IMR-90 (cell line): ENCODE measurements at regions not wholly inside any gene's neighbourhood (a gene's known extent, or its start where the extent isn't known, plus 50 kb on each side); places are given as distances from the start of the nearest gene placed in this dataset.

Experiments
- ATAC-seq: fragments of 200-7000 bp; cut with Tn5 transposase; 2 replicates; pipeline ENCODE4 v1.9.1; 2020; ENCODE audit warnings: low read depth, mild to moderate bottlenecking, moderate library complexity
- BruUV-seq: library from RNA; stranded (reverse); fragments of 400-500 nt; replicated peaks from 2 replicates; lab custom pipeline; 2021; lab: Mats Ljungman, UMichigan
- CTCF ChIA-PET: fragments of 300-600 bp; formaldehyde crosslinking; extraction: SDS; loops from one replicate; lab custom pipeline; 2021; ENCODE audit warnings: antibody characterized with exemption; lab: Yijun Ruan, JAX
- POLR2A ChIA-PET: fragments of 300-600 bp; sonication (Branson Sonifier 250); formaldehyde crosslinking; loops from one replicate; lab custom pipeline; 2022; ENCODE audit warnings: antibody characterized with exemption; ENCODE audit not compliant: unreplicated experiment; lab: Charles Lee
- DNase-seq: peaks from one replicate; pipeline ENCODE4 v3.0.0; 2013
- H2AFZ ChIP-seq: replicated peaks from 2 replicates; pipeline ENCODE3; 2013; ENCODE audit warnings: low read length, mild to moderate bottlenecking; ENCODE audit not compliant: poor library complexity
- H2AK5ac ChIP-seq: 2 replicates; pipeline ENCODE4 v1.6.1; 2013; ENCODE audit warnings: low read depth, low read length, inconsistent platforms
- H2AK9ac ChIP-seq: replicated peaks from 2 replicates; pipeline ENCODE3; 2013; ENCODE audit warnings: mild to moderate bottlenecking, low read depth, low read length, moderate library complexity; ENCODE audit not compliant: poor library complexity
- H2BK120ac ChIP-seq: 2 replicates; pipeline ENCODE4 v1.6.1; 2013; ENCODE audit warnings: low read depth, low read length, inconsistent platforms
- H2BK15ac ChIP-seq: 3 replicates; pipeline ENCODE4 v1.6.1; 2013; ENCODE audit warnings: low read depth, low read length, inconsistent platforms
- H2BK20ac ChIP-seq: 2 replicates; pipeline ENCODE4 v1.6.1; 2013; ENCODE audit warnings: low read depth, mild to moderate bottlenecking, inconsistent platforms, low read length, moderate library complexity
- H2BK5ac ChIP-seq: 2 replicates; pipeline ENCODE4 v1.6.1; 2013; ENCODE audit warnings: mild to moderate bottlenecking, low read depth, low read length, inconsistent platforms; ENCODE audit not compliant: poor library complexity, severe bottlenecking
- H3K14ac ChIP-seq: replicated peaks from 2 replicates; pipeline ENCODE4 v1.6.1; 2013; ENCODE audit warnings: low read depth, low read length, inconsistent platforms
- H3K18ac ChIP-seq: 2 replicates; pipeline ENCODE4 v1.6.1; 2013; ENCODE audit warnings: low read depth, low read length, control low read depth
- H3K23ac ChIP-seq: 2 replicates; pipeline ENCODE4 v1.6.1; 2013; ENCODE audit warnings: low read depth, low read length, inconsistent platforms
- H3K27ac ChIP-seq: 2 replicates; pipeline ENCODE4 v1.5.1; 2013; ENCODE audit warnings: mild to moderate bottlenecking, control low read depth, low read length; ENCODE audit not compliant: insufficient read depth
- H3K27me3 ChIP-seq: 2 replicates; pipeline ENCODE4 v1.6.1; 2013; ENCODE audit warnings: low read length; ENCODE audit not compliant: control insufficient read depth, insufficient read depth
- H3K36me3 ChIP-seq: 2 replicates; pipeline ENCODE4 v1.6.1; 2013; ENCODE audit warnings: low read length, mixed read lengths; ENCODE audit not compliant: control insufficient read depth, insufficient read depth
- H3K4ac ChIP-seq: 2 replicates; pipeline ENCODE4 v1.6.1; 2013; ENCODE audit warnings: low read depth, low read length, inconsistent platforms
- H3K4me1 ChIP-seq: 2 replicates; pipeline ENCODE4 v1.6.1; 2013; ENCODE audit warnings: low read length, mixed read lengths; ENCODE audit not compliant: control insufficient read depth, insufficient read depth
- H3K4me2 ChIP-seq: 2 replicates; pipeline ENCODE4 v1.6.1; 2013; ENCODE audit warnings: low read depth, mild to moderate bottlenecking, control low read depth, low read length, moderate library complexity
- H3K4me3 ChIP-seq: 2 replicates; pipeline ENCODE4 v1.5.1; 2013; ENCODE audit warnings: low read depth, mild to moderate bottlenecking, control low read depth, low read length, moderate library complexity; ENCODE audit not compliant: insufficient read depth
- H3K56ac ChIP-seq: 2 replicates; pipeline ENCODE4 v1.6.1; 2013; ENCODE audit warnings: low read length, inconsistent platforms; ENCODE audit not compliant: insufficient read depth; ENCODE audit errors: extremely low read depth
- H3K79me1 ChIP-seq, 2 experiments: 2 replicates each; pipeline ENCODE4 v1.6.1; 2013; ENCODE audit warnings: low read length in 2 of 2, inconsistent platforms in 1 of 2, low read depth in 1 of 2
- H3K9ac ChIP-seq: 2 replicates; pipeline ENCODE4 v1.6.1; 2013; ENCODE audit warnings: low read depth, low read length, control low read depth
- H3K9me1 ChIP-seq: 2 replicates; pipeline ENCODE4 v1.6.1; 2013; ENCODE audit warnings: low read length, inconsistent platforms; ENCODE audit not compliant: insufficient read depth
- H3K9me3 ChIP-seq: 2 replicates; pipeline ENCODE4 v1.6.1; 2013; ENCODE audit warnings: low read length; ENCODE audit not compliant: control insufficient read depth, insufficient read depth
- H4K20me1 ChIP-seq: 2 replicates; pipeline ENCODE4 v1.6.1; 2013; ENCODE audit warnings: low read length, inconsistent platforms; ENCODE audit not compliant: insufficient read depth
- H4K5ac ChIP-seq: 2 replicates; pipeline ENCODE4 v1.6.1; 2013; ENCODE audit warnings: mild to moderate bottlenecking, low read depth, low read length, control low read depth
- H4K8ac ChIP-seq, 2 experiments: 2 replicates each; pipeline ENCODE4 v1.6.1; 2013; ENCODE audit warnings: low read depth in 2 of 2, low read length in 2 of 2, control low read depth in 1 of 2, inconsistent platforms in 1 of 2
- H4K91ac ChIP-seq: 2 replicates; pipeline ENCODE4 v1.6.1; 2013; ENCODE audit warnings: low read depth, low read length, inconsistent platforms; ENCODE audit not compliant: insufficient read depth
- CEBPB ChIP-seq: IDR thresholded peaks from 2 replicates; pipeline ENCODE4 v1.6.1; 2012; ENCODE audit warnings: low read depth, low read length, improper control_type of control experiment
- ELK1 ChIP-seq: fragments of 150-350 bp; IDR thresholded peaks from 2 replicates; pipeline ENCODE4 v1.6.1; 2016; ENCODE audit warnings: low read depth, mild to moderate bottlenecking, low read length, moderate library complexity, borderline replicate concordance
- MAFK ChIP-seq: IDR thresholded peaks from 2 replicates; pipeline ENCODE4 v1.6.1; 2012; ENCODE audit warnings: low read depth, low read length, improper control_type of control experiment
- POLR2A ChIP-seq: IDR thresholded peaks from 2 replicates; pipeline ENCODE4 v1.6.1; 2012; ENCODE audit warnings: mild to moderate bottlenecking, low read depth, low read length
- RAD21 ChIP-seq: IDR thresholded peaks from 2 replicates; pipeline ENCODE4 v1.6.1; 2012; ENCODE audit warnings: low read length, improper control_type of control experiment
- RCOR1 ChIP-seq: IDR thresholded peaks from 2 replicates; pipeline ENCODE4 v1.6.1; 2012; ENCODE audit warnings: mild to moderate bottlenecking, low read length, improper control_type of control experiment; ENCODE audit not compliant: insufficient replicate concordance
- RFX5 ChIP-seq: IDR thresholded peaks from 2 replicates; pipeline ENCODE4 v1.8.0; 2012; ENCODE audit warnings: low read depth, mild to moderate bottlenecking, low read length, moderate library complexity
- SMC3 ChIP-seq: fragments of 150-350 bp; IDR thresholded peaks from 2 replicates; pipeline ENCODE4 v1.6.1; 2016; ENCODE audit warnings: low read depth, mild to moderate bottlenecking, antibody characterized with exemption, low read length, moderate library complexity
- WGBS, 2 experiments: methylation state at CpG; one replicate each; pipeline versions ENCODE4 v1.1.5 to v1.1.7; 2013; ENCODE audit warnings: missing lambda C conversion rate in 2 of 2; ENCODE audit not compliant: insufficient read length in 1 of 2; ENCODE audit errors: extremely low coverage in 2 of 2; 5-methylcytosine and 5-hydroxymethylcytosine counted together
- dilution Hi-C: fragments of 300-500 bp; cut with HindIII; formaldehyde crosslinking; loops from one replicate; pipeline ENCODE4 v1.14.3; 2018; ENCODE audit warnings: low sequenced_read_pairs; ENCODE audit not compliant: unreplicated experiment
- in situ Hi-C: fragments of 300-500 bp; cut with MboI; formaldehyde crosslinking; loops from 3 replicates; pipeline ENCODE4 v1.14.3; 2019; ENCODE audit warnings: low sequenced_read_pairs, inconsistent platforms, mixed read lengths
- intact Hi-C: fragments of 100-400 bp; cut with micrococcal nuclease; formaldehyde crosslinking; loops from 2 replicates; pipeline ENCODE4 v1.10.0; 2022

DNA sequence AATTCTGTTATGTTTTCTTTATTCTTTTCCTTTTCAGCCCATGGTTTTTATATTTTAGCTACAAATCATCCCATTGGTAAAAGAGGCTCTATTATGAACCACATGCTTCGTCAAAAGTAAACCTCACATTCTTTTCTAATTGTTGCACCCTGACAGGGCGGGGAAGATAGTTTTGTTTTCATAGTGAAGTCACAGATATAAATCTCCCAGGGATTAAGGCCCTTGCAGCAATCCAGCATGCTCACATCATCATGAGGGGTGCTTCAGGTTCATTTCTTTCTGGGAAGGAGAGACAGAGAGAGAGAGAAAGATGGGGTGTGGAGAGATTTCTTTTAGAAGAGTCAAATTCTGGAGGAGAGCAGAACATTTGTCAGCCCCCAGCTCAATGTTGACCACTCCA, 124.5 kb upstream of the CDC42EP3 start:
- Histone ChIP-seq H3K36me3 (no peaks in the 10 kb centered on the region), H3K56ac (peak overlapping the region; percentile 81), H2AFZ (no peak overlapping the region), H4K20me1 (no peaks in the 10 kb centered on the region), H3K27me3 (no peaks in the 10 kb centered on the region), H3K9ac (peak overlapping the region; percentile 49), H3K4me1 (peaks cover 43% of the 10 kb centered on the region), H2BK20ac (peak overlapping the region; percentile 86), H3K4ac (peak overlapping the region; percentile 62), H3K14ac (peak overlapping the region; percentile 71), H4K8ac (peak overlapping the region; percentile 68 to 78), H3K18ac (peak overlapping the region; percentile 99), H2AK9ac (no peak overlapping the region), H3K9me1 (peaks cover 29% of the 10 kb centered on the region), H2BK120ac (peak overlapping the region; percentile 96), H3K79me1 (peaks cover 8 to 36% of the 10 kb centered on the region in 2 experiments; a peak in 3 of 4 replicates), H3K27ac (peak overlapping the region; percentile 81), H2AK5ac (peak overlapping the region; percentile 94; the same call in 1 of the 2 replicates), H4K91ac (peak overlapping the region; percentile 90), H3K23ac (peak overlapping the region; percentile 49; the same call in 1 of the 2 replicates), H3K4me3 (no peak overlapping the region), H2BK5ac (peak overlapping the region; percentile 85), H2BK15ac (peak overlapping the region; percentile 76; the same call in 2 of the 3 replicates), H3K9me3 (no peaks in the 10 kb centered on the region), H4K5ac (peak overlapping the region; percentile 97), H3K4me2 (peak overlapping the region; percentile 57)
- intact Hi-C loops (no loop called here), dilution Hi-C loops (no loop called here), in situ Hi-C loops (no loop called here)
- no CpG with 5 or more reads among the region's 2 CpGs for WGBS, 2 experiments
- ATAC-seq (peak; percentile 78), DNase-seq (peak; percentile 90)
- no TSS peak for BruUV-seq
- POLR2A ChIA-PET, result interaction anchor here (0.7 kb wide), 1 partner anchor 16 kb away, joined by 7 read pairs; no protein-coding TSS in a partner anchor
- CTCF ChIA-PET, result interaction anchor here (0.9 to 1.1 kb wide), 3 partner anchors 11 to 19 kb away, joined by 3 read pairs; no protein-coding TSS in a partner anchor
- TF ChIP-seq MAFK, result no peak
- TF ChIP-seq POLR2A, result no peak
- no peak for TF ChIP-seq RCOR1
- TF ChIP-seq ELK1, result no peak
- peak; percentile 63 for TF ChIP-seq CEBPB
- no peak for TF ChIP-seq RAD21
- no peak for TF ChIP-seq RFX5
- TF ChIP-seq SMC3, result no peak
